HEK293 (cell line): ENCODE measurements at regions not wholly inside any gene's neighbourhood (a gene's known extent, or its start where the extent isn't known, plus 50 kb on each side); places are given as distances from the start of the nearest gene placed in this dataset.

Experiments
- HIC1 ChIP-seq: fragments of 450-650 bp; formaldehyde crosslinking; IDR thresholded peaks from 2 replicates; pipeline ENCODE4 v1.5.1; 2016; ENCODE audit warnings: missing biosample characterization, missing genetic modification characterization
- MZF1 ChIP-seq: fragments of 450-650 bp; formaldehyde crosslinking; IDR thresholded peaks from 2 replicates; pipeline ENCODE4 v1.5.1; 2017; ENCODE audit warnings: missing biosample characterization, missing genetic modification characterization, borderline replicate concordance
- PRDM10 ChIP-seq: fragments of 450-650 bp; formaldehyde crosslinking; IDR thresholded peaks from 2 replicates; pipeline ENCODE4 v1.5.1; 2016; ENCODE audit warnings: missing biosample characterization, missing genetic modification characterization
- REPIN1 ChIP-seq: fragments of 450-650 bp; formaldehyde crosslinking; IDR thresholded peaks from 2 replicates; pipeline ENCODE4 v1.5.1; 2017; ENCODE audit warnings: missing biosample characterization, missing genetic modification characterization, low read depth
- SCRT1 ChIP-seq: fragments of 450-650 bp; formaldehyde crosslinking; IDR thresholded peaks from 2 replicates; pipeline ENCODE4 v1.5.1; 2016; ENCODE audit warnings: missing biosample characterization, missing genetic modification characterization, borderline replicate concordance
- SP7 ChIP-seq: fragments of 450-650 bp; formaldehyde crosslinking; IDR thresholded peaks from 2 replicates; pipeline ENCODE4 v1.5.1; 2016; ENCODE audit warnings: missing biosample characterization, missing genetic modification characterization
- ZBTB17 ChIP-seq: fragments of 450-650 bp; formaldehyde crosslinking; IDR thresholded peaks from 2 replicates; pipeline ENCODE4 v1.5.1; 2016; ENCODE audit warnings: missing biosample characterization, missing genetic modification characterization
- ZFHX2 ChIP-seq: fragments of 450-650 bp; formaldehyde crosslinking; conservative IDR thresholded peaks from 2 replicates; pipeline ENCODE4 v1.5.1; 2016; ENCODE audit warnings: missing biosample characterization, missing genetic modification characterization
- ZNF202 ChIP-seq: fragments of 450-650 bp; formaldehyde crosslinking; IDR thresholded peaks from 2 replicates; pipeline ENCODE4 v1.5.1; 2016; ENCODE audit warnings: missing biosample characterization, missing genetic modification characterization, borderline replicate concordance
- ZNF223 ChIP-seq: fragments of 450-650 bp; formaldehyde crosslinking; IDR thresholded peaks from 2 replicates; pipeline ENCODE4 v1.5.1; 2016; ENCODE audit warnings: missing biosample characterization, missing genetic modification characterization
- ZNF239 ChIP-seq: fragments of 450-650 bp; formaldehyde crosslinking; IDR thresholded peaks from 2 replicates; pipeline ENCODE4 v1.5.1; 2016; ENCODE audit warnings: missing biosample characterization, missing genetic modification characterization
- ZNF24 ChIP-seq: fragments of 450-650 bp; formaldehyde crosslinking; IDR thresholded peaks from 2 replicates; pipeline ENCODE4 v1.5.1; 2016; ENCODE audit warnings: missing biosample characterization, missing genetic modification characterization
- ZNF302 ChIP-seq: fragments of 450-650 bp; formaldehyde crosslinking; IDR thresholded peaks from 2 replicates; pipeline ENCODE4 v1.5.1; 2016; ENCODE audit warnings: missing biosample characterization, missing genetic modification characterization, low read depth
- ZNF311 ChIP-seq: fragments of 450-650 bp; formaldehyde crosslinking; IDR thresholded peaks from 2 replicates; pipeline ENCODE4 v1.5.1; 2017; ENCODE audit warnings: missing biosample characterization, missing genetic modification characterization, borderline replicate concordance
- ZNF354C ChIP-seq: fragments of 450-650 bp; formaldehyde crosslinking; IDR thresholded peaks from 2 replicates; pipeline ENCODE4 v1.5.1; 2016; ENCODE audit warnings: missing biosample characterization, missing genetic modification characterization, low read depth, borderline replicate concordance
- ZNF514 ChIP-seq: fragments of 450-650 bp; formaldehyde crosslinking; IDR thresholded peaks from 2 replicates; pipeline ENCODE4 v1.5.1; 2016; ENCODE audit warnings: missing biosample characterization, missing genetic modification characterization
- ZNF518A ChIP-seq: fragments of 450-650 bp; formaldehyde crosslinking; conservative IDR thresholded peaks from 2 replicates; pipeline ENCODE4 v1.5.1; 2016; ENCODE audit warnings: low read depth, missing biosample characterization, missing genetic modification characterization
- ZNF529 ChIP-seq: fragments of 450-650 bp; formaldehyde crosslinking; IDR thresholded peaks from 2 replicates; pipeline ENCODE4 v1.5.1; 2017; ENCODE audit warnings: missing genetic modification characterization, missing biosample characterization; ENCODE audit not compliant: insufficient replicate concordance
- ZNF549 ChIP-seq: fragments of 450-650 bp; IDR thresholded peaks from 2 replicates; pipeline ENCODE4 v1.5.1; 2018; ENCODE audit warnings: missing biosample characterization, missing genetic modification characterization, mild to moderate bottlenecking, inconsistent platforms, moderate library complexity
- ZNF580 ChIP-seq: fragments of 450-650 bp; formaldehyde crosslinking; IDR thresholded peaks from 2 replicates; pipeline ENCODE4 v1.5.1; 2016; ENCODE audit warnings: missing biosample characterization, missing genetic modification characterization
- ZNF600 ChIP-seq: fragments of 450-650 bp; formaldehyde crosslinking; IDR thresholded peaks from 2 replicates; pipeline ENCODE4 v1.5.1; 2016; ENCODE audit warnings: missing biosample characterization, missing genetic modification characterization
- ZNF626 ChIP-seq: fragments of 450-650 bp; sonication (Bioruptor Pico); formaldehyde crosslinking; IDR thresholded peaks from 2 replicates; pipeline ENCODE4 v1.5.1; 2018; ENCODE audit warnings: missing biosample characterization, missing genetic modification characterization, inconsistent platforms
- ZNF629 ChIP-seq: fragments of 450-650 bp; formaldehyde crosslinking; IDR thresholded peaks from 2 replicates; pipeline ENCODE4 v1.5.1; 2017; ENCODE audit warnings: missing biosample characterization, missing genetic modification characterization
- ZNF704 ChIP-seq: fragments of 450-650 bp; formaldehyde crosslinking; IDR thresholded peaks from 2 replicates; pipeline ENCODE4 v1.5.1; 2016; ENCODE audit warnings: missing biosample characterization, missing genetic modification characterization
- ZNF776 ChIP-seq: fragments of 450-650 bp; formaldehyde crosslinking; IDR thresholded peaks from 2 replicates; pipeline ENCODE4 v1.5.0; 2017; ENCODE audit warnings: missing biosample characterization, missing genetic modification characterization, borderline replicate concordance
- ZNF791 ChIP-seq: fragments of 450-650 bp; formaldehyde crosslinking; IDR thresholded peaks from 2 replicates; pipeline ENCODE4 v1.5.1; 2016; ENCODE audit warnings: missing biosample characterization, missing genetic modification characterization
- ZSCAN30 ChIP-seq: fragments of 450-650 bp; IDR thresholded peaks from 2 replicates; pipeline ENCODE4 v1.5.1; 2018; ENCODE audit warnings: missing biosample characterization, mild to moderate bottlenecking, missing genetic modification characterization, moderate library complexity

GRCh38 chr12:123094349-123095077, 56.4 kb downstream of the PITPNM2 start (continued):
- TF ChIP-seq HIC1 (tag by site-specific recombination) (peak; percentile 38; the same call in 1 of the 2 replicates), REPIN1 (no peak), ZNF202 (tag by site-specific recombination) (no peak), ZNF311 (tag by site-specific recombination) (no peak), ZNF704 (no peak), ZBTB17 (no peak; the same call in 1 of the 2 replicates), ZNF239 (tag by site-specific recombination) (no peak), ZNF791 (no peak), ZNF600 (tag by site-specific recombination) (peak; percentile 21; the same call in 1 of the 2 replicates), ZNF629 (tag by site-specific recombination) (peak; percentile 59), ZFHX2 (tag by site-specific recombination) (peak; percentile 80), ZNF223 (tag by site-specific recombination) (no peak), ZNF549 (no peak), ZNF354C (tag by site-specific recombination) (no peak), ZNF514 (tag by site-specific recombination) (no peak), ZNF776 (tag by site-specific recombination) (no peak), ZNF24 (tag by site-specific recombination) (no peak), SCRT1 (no peak), ZSCAN30 (no peak), ZNF580 (tag by site-specific recombination) (no peak), ZNF529 (tag by site-specific recombination) (no peak), PRDM10 (tag by site-specific recombination) (0 out of 2 replicates have a peak, but pooled peaks have one; percentile 22), ZNF518A (no peak), ZNF302 (no peak), ZNF626 (tag by site-specific recombination) (no peak), SP7 (tag by site-specific recombination) (peak; percentile 56; the same call in 1 of the 2 replicates), MZF1 (no peak)
